GM18870 (cell line): ENCODE measurements at regions not wholly inside any gene's neighbourhood (a gene's known extent, or its start where the extent isn't known, plus 50 kb on each side); places are given as distances from the start of the nearest gene placed in this dataset.

ENCODE experiments used
- ATAC-seq: cut with Tn5 transposase; IDR thresholded peaks from one replicate; pipeline ENCODE4 v1.9.1; 2021; ENCODE audit warnings: moderate library complexity; ENCODE audit not compliant: unreplicated experiment

DNA sequence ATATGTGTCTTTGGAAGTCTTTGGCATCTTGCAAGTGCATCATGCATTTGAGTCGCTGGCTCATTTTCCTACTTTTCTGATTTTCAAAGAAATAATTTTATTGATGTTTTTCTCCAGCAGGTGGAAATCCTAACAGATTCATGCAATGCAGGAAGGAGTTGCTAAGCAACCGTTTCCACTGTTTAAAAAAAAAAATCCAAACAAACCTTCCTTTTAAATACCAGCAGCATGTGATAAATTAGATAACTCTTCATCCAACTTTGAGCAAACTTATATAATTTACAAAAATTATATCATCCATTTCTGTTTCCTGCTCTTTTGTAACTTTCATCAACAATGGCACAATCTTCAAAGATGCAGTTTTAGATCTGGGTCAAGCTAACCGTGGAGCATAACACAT, 364.1 kb downstream of the MFSD1 start:
- ATAC-seq, result no peak

DNA sequence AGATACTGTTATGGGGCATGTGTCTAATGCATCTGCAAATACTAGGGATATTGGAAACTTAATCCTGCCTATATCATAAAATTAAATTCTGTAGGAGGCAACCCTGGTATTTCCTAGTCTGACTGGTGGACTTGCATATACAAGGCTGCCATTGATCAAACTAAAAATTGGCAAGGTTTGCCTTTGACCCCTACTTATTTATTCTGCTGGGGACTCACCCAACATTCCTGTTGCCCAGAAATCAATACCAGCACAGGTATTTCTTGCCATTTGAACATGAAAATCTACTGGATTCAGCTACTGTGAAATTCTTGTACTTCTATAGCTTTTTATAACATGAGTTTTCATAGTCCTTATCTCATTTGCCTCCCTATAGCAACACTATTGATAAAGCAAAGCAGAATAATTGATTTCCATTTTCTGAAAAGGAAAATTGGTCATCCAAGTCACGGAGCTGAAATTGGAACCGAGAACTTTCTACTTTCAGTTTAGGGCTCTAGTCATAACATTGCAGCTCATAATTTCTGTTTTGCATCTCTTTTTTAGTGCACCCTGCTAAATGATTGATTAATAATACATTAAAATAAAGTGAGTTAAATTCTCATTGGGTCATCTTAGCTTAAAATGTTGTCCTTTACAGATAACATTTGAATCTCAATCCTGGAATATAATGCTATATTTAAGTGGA, 365.2 kb downstream of the MFSD1 start:
- ATAC-seq, result no peak

DNA sequence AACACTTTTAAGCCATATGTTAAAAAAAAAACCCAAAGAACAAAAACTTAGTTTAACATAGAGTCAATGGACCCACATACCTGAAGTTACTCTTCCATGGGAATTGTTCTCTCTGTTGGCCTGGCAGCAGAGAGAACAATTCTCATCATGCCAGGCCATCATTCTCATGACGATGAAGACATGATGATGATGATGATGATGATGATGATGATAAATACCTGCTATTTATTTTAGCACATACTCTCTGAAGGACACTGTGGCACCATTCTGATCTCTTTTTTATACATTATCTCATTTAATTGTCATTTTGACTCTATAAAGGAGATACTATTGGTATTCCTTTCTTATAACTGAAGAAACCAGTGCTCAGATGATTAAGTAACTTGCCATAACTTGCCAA, 366.9 kb downstream of the MFSD1 start:
- no peak for ATAC-seq

DNA sequence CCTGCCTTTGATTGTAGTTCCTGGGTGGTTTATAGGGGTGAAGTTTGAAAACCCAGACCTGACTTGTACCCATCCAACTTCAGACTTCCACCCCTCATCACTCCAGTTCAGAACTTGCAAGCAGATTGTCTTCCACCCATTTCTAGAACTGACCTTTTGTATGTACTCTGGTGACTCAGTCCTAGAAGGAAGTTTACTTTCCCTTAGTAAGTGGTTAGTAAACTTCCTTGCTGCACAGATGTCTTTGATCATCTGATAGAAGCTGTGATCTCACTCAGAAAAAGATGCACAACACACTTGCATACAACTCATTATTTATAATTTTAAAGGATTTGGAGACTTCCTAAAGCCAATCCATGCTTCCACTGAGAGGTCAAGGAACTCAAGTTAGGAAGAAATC, 368.0 kb downstream of the MFSD1 start:
- ATAC-seq, result peak; percentile 68

DNA sequence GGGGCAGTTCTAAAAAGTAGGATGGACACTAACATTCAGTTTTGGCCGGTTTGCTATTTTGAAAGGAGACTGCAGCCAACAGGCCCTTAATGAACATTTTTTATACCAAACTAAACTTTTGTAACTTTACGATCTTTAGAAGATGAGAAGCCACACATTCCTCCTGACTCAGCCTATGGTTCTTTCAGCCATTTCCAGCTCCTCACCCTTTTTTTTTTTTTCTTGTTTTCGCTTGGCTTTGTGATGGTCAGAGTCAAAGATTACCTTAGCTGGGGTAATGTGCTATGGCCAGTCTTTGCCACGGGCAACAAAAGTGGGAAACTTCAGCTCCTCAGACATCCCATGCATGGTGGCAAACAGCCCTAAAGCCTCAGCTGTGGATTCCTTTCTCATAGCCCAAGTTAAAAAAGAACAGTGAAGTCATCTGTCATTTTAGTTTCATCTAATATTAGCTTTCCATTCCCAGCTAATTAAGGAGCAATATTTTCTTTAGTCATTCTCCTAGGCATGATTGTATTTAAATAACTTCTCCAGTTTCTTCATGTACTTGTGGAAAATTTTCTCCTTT, 368.7 kb downstream of the MFSD1 start:
- ATAC-seq, result no peak

DNA sequence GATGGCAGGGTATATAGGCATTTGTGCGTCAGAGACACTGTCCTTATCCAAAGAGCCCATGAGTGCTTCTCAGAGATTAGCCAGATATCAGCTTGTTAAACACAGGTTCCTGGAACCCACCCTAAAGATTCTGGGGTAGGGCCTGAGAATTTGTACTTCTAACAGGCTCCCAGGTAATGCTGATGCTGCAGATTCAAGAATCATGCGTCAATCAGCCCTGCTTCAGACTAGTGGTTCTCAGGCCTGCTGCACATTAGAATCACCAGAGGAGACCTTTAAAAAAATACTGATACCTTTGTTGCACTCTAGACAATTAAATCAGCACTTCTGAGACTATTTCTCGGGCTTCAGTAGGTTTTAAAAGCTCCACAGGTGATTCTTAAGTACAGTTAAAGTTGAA, 369.5 kb downstream of the MFSD1 start:
- no peak for ATAC-seq

DNA sequence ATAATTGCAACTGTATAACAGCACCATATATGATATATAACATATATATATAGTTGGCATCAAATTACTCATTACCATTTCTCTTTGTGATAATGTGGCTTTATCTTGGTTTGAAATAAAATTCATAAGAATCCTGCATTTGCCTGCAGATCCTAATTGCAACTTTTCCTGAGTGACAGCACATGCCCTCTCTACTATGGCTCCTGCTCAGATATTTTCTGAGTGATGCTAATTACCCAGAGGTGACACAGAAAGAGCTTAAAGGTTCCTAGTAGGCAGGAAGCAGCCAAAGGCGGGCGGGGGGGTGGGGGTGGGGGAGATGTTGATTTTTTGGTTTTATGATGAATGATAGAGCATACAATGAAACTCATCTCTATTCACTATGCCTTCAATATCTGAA, 370.6 kb downstream of the MFSD1 start:
- ATAC-seq, result no peak

DNA sequence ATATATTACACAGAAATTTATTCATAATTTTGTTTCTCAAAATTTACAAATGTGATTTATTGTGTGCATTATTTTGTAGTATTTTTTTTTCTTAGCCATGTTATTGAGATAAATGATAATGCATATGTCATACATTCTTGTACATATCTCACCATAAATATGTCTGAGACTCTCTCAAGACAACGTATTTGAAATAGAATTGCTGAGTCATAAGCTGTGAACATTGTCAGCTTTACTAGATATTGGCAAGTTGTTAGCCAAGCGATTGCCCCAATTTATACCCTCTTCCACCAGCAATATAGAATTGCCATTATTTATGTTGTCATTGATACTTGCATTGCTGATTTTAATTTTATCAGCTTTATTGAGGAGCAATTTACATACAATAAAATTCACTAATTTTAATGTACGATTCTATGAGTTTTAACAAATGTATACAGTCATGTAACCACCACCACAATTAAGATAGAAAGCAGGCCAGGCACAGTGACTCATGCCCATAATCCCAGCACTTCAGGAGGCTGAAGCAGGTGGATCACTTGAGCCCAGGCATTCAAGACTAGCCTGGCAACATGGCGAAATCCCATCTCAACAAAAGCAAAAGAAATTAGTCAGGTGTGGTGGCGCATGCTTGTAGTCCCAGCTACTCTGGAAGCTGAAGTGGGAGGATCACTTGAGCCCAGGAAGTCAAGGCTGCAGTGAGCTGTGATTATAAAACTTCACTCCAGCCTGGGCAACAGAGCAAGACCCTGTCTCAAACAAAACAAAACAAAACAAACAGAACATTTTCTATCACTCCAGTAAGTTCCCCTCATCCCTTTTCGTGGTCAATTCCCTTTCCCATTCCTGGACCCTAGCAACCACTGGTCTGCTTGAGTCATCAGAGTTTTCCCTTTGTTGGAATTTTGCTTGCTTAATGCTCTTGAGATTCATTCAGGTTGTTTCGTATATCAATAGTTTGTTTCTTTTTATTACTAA, 373.1 kb downstream of the MFSD1 start:
- ATAC-seq, result no peak

DNA sequence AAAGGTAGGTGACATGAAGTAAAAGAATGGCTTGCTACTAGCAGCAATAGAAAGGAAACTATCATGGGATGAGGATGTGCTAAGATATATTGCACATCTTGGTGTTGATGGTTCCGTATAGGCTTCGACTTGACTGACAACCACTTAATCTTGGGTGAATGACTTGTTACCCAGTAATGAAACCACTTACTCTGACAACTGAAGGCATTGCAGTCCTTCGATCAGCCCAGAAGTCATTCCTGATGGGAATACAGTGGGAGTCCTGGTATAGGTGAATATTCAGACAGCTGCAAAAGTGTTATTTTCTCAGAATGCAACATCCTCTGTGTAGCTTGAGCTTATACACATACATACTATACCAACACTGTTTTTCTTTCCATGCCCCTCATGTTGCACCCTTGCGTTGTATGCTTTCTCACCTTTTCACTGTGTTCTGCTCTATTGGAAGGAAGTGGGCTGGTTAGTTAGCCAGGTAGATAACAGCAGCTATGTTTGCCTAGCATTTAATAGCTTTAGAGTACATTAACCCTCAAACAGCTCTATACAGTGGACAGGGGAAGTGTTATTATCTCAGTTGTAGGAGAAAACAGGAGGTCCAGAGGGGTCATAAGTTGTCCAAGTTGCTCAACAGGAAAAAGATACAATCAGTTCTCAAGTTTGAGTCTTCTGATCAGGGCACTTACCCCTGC, 376.5 kb downstream of the MFSD1 start:
- no peak for ATAC-seq

DNA sequence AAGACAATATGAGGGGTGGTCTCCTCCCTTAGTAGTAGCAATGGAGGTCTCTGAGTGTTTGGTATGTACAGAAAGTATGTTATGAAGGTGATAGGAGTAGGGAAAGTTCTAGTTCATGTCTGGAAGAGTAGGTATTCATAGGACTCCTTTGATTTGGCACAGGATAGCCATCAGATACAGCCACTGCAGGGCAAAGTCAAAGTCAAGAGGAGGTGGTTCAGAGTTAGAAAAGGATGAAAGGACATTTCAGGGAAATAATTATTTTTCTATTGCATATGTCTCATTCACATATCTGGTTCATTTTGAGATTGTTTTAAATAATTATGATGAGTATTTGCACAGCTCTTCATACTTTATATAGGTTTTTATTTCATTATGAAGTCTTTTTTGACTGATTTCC, 381.1 kb downstream of the MFSD1 start:
- ATAC-seq, result no peak

DNA sequence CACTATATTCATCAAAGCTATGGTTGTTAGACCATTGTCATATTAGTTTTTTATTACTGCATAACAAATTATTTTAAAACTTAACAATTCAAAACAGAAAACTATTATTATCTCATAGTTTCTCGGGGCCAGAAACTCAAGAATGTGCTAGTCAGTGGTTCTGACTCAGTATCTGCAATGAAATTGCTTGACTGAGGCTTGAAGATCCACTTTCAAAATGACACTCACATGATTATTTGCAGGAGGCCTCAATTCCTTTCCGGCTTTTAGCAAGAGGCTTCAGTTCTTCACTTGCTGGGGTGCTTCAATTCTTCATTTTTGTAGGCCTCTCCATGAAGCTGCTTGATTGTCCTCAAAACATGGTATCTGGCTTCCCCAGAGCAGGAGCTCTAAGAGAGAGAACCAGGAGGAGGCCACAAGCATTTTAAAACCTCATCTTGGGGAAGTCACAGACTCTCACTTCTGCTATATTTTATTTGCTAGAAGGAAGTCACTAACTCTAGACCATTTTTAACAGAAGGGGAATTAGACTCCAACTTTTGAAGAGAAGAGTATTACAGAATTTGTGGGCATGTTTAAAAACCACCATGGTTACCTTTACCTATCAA, 383.7 kb downstream of the MFSD1 start:
- ATAC-seq, result peak; percentile 57

DNA sequence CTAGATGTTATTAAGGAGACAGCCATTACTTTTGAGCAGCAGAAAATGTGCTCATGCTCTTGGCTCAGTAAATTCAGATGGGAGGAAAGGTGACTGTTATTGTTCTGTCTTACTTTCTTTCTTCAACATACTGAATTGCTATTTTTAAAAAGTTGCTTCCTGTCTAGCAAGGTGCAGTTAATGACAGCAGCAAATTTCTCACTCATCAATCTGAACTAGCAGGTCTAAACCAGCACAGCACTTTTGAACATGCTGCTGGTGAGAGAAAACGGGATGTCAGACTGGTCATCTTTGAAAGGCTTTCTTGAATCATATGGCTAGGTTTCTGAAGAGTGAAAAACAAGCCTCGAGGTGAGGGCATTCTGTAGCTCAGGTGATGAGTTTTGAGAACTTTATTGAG, 384.7 kb downstream of the MFSD1 start:
- ATAC-seq, result peak; percentile 54

DNA sequence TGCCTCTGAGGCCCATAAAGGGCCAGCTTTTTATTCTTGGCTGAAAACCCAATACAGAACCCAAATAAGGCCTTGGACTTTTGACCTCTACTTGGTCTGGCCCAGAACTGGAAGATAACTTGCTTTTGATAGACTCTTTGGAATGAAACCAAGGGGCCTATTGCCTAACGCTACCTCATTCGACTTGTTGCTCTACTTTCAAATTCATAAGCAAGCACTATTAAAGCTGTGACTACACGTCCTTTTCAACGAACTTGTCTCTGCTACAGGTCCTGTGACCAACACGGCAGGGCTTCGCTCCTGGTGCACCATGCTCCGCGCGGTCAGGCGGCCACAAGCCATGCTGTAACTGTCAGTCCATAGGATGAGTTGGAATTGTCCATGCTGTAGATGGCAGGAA, 385.4 kb downstream of the MFSD1 start:
- no peak for ATAC-seq

DNA sequence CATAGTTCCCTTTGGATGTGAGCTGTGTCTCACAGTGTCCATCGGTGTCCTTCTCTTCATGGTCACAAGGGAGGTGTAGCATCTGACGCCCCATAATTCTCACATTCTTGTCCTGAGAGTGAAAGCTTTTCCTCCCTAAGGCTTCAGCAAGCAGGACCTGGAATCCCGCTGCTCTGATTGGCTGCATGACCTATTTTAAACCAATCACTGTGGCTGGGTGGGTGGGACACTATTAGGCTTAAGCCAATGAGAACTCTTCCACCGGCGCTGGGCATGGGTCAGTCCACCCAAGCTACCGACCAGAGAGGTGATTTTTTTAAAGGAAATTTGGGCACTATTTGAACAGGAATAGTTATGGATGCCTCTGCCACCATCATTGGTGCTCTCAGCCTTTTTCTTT, 385.9 kb downstream of the MFSD1 start:
- ATAC-seq, result no peak

DNA sequence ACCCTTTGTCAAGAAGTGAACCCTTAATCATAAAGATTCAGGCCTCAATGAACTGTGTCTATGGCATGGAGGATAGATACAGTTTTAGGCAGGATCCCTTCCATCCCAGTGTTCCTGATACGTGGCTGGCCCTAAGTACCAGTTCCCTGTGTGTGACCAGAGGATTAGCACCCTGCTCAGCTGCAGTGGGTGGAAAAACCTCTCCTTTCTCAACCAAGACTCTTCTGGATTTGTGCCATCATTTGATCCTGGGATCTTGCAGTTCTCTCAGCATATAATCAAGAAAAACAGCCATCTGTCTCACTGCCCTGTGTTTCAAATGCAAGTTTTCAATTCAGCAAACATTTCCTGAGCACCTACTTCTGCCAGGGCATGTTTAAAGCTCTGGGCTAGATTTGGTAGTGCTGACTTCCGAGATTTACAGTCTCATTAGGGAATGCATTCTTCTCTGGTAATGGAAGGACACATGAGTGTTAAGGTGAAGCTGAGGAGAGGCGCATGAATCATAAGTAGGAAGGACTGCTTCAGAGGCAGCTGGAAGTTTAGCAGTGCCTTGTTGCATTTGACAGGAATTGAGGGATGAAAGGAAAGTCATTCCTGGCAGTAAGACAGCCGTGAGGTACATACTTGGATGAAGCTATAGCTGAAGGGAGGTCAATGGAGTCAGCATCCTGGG, 388.3 kb downstream of the MFSD1 start:
- ATAC-seq, result no peak

DNA sequence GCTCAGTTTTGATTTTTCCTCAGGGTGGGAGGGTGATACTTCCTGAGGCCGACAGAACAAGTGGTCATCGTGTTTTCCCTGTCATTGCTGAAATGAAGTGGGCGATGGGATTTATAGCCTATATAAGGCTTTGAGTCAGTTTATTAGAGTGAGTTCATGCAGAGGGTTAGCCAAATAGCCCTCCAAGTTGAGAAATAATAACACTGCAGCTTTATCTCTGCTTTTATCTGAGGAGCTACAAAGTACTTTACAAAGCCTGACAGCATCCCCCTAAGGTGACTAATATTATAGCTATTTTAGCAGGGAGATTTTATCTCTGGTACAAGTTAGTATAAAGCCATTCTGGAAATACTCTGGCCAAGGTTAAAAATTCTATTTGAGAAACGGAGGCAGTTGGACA, 389.6 kb downstream of the MFSD1 start:
- no peak for ATAC-seq

DNA sequence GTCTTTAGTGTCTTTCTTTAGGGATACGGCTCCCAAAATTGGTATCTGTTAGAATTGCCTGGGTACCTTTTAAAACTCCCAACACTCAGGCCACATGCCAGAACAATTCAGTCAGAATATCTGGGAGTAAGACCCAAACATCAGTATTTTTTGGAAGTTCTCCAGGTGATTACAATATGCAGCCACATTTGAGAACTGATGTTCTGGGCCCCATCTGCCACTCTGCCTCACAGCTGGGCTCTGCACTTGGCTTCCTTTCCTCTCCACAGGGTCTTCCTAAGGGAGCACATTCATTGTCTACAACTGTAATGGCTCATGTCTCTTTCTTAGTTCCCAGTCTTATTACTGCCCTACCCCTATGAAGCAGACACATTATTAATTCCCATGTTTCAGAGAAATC, 394.5 kb downstream of the MFSD1 start:
- no peak for ATAC-seq

DNA sequence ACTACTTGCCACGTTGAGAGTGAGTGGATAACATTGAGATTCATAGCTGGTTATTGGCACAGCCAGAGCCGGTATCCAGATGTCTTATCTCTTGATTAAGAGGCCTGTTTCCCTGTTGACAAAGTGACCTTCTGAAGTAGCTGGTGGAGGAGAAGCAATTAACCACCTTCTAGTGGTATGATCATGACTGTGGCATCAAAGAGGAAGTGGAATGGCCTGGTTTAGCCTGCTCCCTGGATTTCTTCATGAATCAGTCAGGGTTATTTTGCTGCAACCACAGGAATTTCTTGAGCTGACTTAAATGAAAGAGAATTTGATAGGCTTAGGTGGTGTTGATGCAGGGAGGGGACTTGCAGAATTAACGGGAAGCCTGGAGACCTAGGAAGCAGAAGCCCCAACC, 398.3 kb downstream of the MFSD1 start:
- ATAC-seq, result no peak

DNA sequence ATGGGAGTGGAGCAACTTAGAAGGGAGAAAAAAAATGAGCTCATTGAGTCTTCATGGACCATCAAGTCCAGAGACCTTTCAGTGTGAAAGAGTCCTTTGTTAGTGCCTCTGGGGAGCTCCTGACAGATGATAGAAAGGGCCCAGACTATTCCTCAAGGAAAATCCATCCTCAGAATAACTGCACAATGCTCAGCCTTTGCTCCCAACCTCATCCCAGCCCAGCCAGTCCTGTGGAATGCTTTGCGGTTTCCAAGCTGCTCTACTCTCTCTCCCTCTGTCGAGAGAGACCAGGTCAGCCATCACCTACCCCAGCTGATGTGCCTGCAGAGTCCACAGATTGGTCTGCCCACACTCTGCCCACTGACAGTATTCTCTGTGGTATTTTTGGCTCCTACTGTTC, 406.2 kb downstream of the MFSD1 start:
- no peak for ATAC-seq

DNA sequence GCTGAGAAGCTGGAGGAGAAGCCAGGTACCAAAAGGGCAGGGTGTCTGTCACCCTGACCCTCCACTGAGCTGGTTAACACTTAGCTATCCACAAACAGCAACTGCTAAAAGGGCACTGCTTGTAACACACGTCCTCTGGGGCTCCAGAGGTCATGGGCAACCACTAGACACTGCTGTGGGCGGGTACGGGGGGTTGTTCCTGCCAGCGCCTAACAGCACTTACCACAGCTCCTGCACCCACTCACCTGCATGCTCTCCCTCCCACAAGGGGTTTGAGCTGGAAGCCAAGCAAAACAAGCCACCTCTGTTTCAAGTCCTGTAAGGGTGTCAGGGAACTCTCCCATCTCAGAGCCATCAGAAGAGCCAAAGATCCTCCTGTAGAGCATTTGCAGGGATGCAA, 407.6 kb downstream of the MFSD1 start:
- ATAC-seq, result no peak
